ENCODE measurements at regions not wholly inside any gene's neighbourhood (a gene's known extent, or its start where the extent isn't known, plus 50 kb on each side); places are given as distances from the start of the nearest gene placed in this dataset.
"Not testable (repeated sequence)": the region's sequence is repeated elsewhere in the genome, so short reads cannot be mapped to it uniquely, and the experiment has no call there.

DNA sequence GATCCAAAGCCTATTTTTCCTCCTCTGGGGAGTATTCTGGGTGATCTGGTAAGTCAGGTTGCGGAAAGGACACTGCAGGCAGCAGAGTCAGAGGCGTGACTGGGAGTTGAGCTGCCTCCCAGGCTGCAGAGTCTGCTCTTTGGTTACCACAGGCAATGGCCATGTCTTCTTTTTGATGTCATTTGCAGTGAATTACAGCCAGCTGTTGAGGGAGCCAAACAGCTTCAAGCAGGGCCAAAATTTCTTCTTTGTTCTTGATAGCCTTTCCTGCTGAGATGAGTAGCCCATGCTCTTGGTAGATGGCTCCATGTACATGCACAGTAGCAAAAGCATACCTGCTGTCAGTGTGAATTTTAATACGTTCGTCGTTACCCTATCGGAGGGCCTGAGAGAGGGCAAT lies 116.6 kb upstream of the PZP start:
- H3K9me3 ChIP-seq (ENCODE audit: control insufficient read depth, insufficient read depth, low read length): no peaks in the 10 kb centered on the region
- DNase-seq (ENCODE audit: low read depth, low spot score): no peak
- H3K27ac ChIP-seq (ENCODE audit: low read depth, low read length): no peak overlapping the region
- CTCF ChIA-PET: no interaction called here
- no peak overlapping the region for H3K4me3 ChIP-seq (ENCODE audit: low read depth, low read length)
- POLR2A ChIA-PET: no interaction called here
- TF ChIP-seq, protein P1, sequence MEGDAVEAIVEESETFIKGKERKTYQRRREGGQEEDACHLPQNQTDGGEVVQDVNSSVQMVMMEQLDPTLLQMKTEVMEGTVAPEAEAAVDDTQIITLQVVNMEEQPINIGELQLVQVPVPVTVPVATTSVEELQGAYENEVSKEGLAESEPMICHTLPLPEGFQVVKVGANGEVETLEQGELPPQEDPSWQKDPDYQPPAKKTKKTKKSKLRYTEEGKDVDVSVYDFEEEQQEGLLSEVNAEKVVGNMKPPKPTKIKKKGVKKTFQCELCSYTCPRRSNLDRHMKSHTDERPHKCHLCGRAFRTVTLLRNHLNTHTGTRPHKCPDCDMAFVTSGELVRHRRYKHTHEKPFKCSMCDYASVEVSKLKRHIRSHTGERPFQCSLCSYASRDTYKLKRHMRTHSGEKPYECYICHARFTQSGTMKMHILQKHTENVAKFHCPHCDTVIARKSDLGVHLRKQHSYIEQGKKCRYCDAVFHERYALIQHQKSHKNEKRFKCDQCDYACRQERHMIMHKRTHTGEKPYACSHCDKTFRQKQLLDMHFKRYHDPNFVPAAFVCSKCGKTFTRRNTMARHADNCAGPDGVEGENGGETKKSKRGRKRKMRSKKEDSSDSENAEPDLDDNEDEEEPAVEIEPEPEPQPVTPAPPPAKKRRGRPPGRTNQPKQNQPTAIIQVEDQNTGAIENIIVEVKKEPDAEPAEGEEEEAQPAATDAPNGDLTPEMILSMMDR (IDR thresholded peaks at IDR 0.05; ENCODE audit: low read depth, low read length): no peak
- peaks cover 4% of the 10 kb centered on the region for H3K27me3 ChIP-seq (ENCODE audit: control insufficient read depth, insufficient read depth, low read length)

DNA sequence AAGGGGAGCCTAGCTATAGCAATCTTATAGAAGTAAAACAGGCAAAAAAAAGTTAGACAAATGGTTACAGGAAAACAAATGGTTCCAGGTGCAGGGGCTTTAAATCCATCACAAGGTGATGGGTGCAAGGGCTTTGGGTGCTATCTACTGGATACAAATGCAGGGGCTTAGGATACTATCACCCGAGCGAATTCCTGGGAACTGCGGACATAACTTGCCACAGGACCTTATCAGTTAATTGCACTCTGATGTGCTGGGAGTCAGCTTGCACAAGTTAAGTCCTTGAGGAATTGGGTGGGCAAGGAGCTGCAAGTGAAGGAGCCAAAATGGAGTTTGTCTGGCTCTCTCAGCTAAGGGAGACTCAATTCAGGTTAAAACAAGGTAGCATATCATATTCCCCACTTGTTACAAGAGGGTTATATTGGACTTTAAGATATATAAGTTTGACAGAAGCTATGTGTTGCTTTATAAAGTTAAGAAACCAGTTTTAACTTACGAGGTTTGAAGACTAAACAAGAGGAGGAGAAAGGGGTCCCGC lies 115.0 kb upstream of the PZP start:
- H3K27ac ChIP-seq (ENCODE audit: low read depth, low read length): no peak overlapping the region
- TF ChIP-seq, protein P1 (IDR thresholded peaks at IDR 0.05; ENCODE audit: low read depth, low read length): no peak
- peaks cover 4% of the 10 kb centered on the region for H3K27me3 ChIP-seq (ENCODE audit: control insufficient read depth, insufficient read depth, low read length)
- no peak overlapping the region for H3K4me3 ChIP-seq (ENCODE audit: low read depth, low read length)
- POLR2A ChIA-PET: no interaction called here
- CTCF ChIA-PET: no interaction called here
- H3K9me3 ChIP-seq (ENCODE audit: control insufficient read depth, insufficient read depth, low read length): no peaks in the 10 kb centered on the region
- no peak for DNase-seq (ENCODE audit: low read depth, low spot score)

GRCh38 chr12:9319842-9320173 lies 111.6 kb upstream of the PZP start:
- CTCF ChIA-PET: no interaction called here
- no peak for DNase-seq (ENCODE audit: low read depth, low spot score)
- TF ChIP-seq, protein P1 (IDR thresholded peaks at IDR 0.05; ENCODE audit: low read depth, low read length): no peak
- no peaks in the 10 kb centered on the region for H3K9me3 ChIP-seq (ENCODE audit: control insufficient read depth, insufficient read depth, low read length)
- POLR2A ChIA-PET: no interaction called here
- H3K27ac ChIP-seq (ENCODE audit: low read depth, low read length): no peak overlapping the region
- no peak overlapping the region for H3K4me3 ChIP-seq (ENCODE audit: low read depth, low read length)
- H3K27me3 ChIP-seq (ENCODE audit: control insufficient read depth, insufficient read depth, low read length): peaks cover 3% of the 10 kb centered on the region

DNA sequence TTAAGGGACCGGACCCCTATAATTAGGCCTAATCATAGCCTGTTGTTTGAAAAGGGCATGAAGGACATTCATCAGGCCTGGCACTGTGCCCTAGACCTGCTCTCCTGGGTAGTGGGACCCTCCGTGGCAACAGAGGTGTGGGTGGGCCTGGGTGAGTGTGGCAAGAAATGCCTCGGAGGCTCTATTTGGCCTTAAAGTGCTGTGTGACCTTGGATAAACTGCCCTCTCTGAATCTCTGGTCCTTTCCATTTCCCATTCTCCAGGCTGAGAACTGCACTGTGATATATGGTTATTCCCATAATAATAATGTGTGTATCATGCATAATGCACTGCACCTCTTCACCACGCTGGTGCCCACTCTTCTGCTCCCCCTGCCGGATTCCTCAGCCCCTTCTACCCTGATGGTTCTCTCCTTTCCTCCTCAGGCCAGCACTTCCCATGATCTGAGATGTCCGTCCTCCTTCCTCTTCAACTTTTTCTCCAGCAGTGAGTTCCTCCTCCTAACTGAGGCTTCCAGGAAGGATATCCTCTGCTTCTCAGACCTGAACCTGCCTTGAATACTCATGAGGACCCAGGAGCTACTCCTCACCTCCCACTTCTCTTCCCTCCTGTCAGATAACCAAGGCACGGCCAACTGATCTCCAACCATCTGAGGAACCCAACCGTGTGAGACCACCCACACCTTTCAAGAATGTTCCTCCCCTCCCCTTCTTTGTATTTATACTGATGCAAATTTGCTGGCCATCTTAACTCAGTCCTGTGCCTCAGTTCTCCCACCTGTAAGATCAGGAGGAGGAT lies 111.0 kb upstream of the PZP start:
- CTCF ChIA-PET: no interaction called here

GRCh38 chr12:9313479-9313878 lies 105.3 kb upstream of the PZP start:
- POLR2A ChIA-PET, CTCF ChIA-PET: not testable (repeated sequence)

More for the DNA sequence above, 111.0 kb upstream of the PZP start:
- no peak overlapping the region for H3K4me3 ChIP-seq (ENCODE audit: low read depth, low read length)
- H3K9me3 ChIP-seq (ENCODE audit: control insufficient read depth, insufficient read depth, low read length): no peaks in the 10 kb centered on the region
- TF ChIP-seq, protein P1 (IDR thresholded peaks at IDR 0.05; ENCODE audit: low read depth, low read length): no peak
- POLR2A ChIA-PET: no interaction called here
- no peak overlapping the region for H3K27ac ChIP-seq (ENCODE audit: low read depth, low read length)
- no peak for DNase-seq (ENCODE audit: low read depth, low spot score)
- no peaks in the 10 kb centered on the region for H3K27me3 ChIP-seq (ENCODE audit: control insufficient read depth, insufficient read depth, low read length)

GRCh38 chr12:9312406-9313392 lies 104.5 kb upstream of the PZP start:
- CTCF ChIA-PET; H3K27me3 ChIP-seq (ENCODE audit: control insufficient read depth, insufficient read depth, low read length): not testable (repeated sequence)

More at GRCh38 chr12:9313479-9313878, 105.3 kb upstream of the PZP start:
- not testable (repeated sequence) for DNase-seq (ENCODE audit: low read depth, low spot score); H3K4me3 ChIP-seq (ENCODE audit: low read depth, low read length); H3K9me3 ChIP-seq (ENCODE audit: control insufficient read depth, insufficient read depth, low read length); H3K27me3 ChIP-seq (ENCODE audit: control insufficient read depth, insufficient read depth, low read length); H3K27ac ChIP-seq (ENCODE audit: low read depth, low read length)

DNA sequence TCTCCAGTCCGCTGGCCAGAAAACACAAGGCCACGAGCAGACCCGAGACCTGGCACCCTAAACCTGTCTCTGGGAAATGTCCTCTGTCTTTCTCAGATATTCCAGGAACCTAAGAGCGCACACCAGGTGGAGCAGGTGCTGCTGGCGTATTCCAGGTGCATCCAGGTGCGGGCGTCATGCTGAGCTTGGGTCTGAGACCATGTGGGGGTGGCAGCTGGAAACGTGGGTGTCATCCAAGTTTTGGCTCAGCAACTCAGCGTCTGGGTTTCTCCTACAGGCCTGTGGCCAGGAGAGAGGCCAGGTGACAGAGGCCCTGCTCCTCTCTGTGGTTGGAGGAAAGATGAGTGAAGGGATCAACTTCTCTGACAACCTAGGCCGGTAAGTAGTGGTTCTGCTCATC lies 103.3 kb upstream of the PZP start:
- H3K27me3 ChIP-seq (ENCODE audit: control insufficient read depth, insufficient read depth, low read length); H3K9me3 ChIP-seq (ENCODE audit: control insufficient read depth, insufficient read depth, low read length); H3K4me3 ChIP-seq (ENCODE audit: low read depth, low read length); CTCF ChIA-PET; DNase-seq (ENCODE audit: low read depth, low spot score); POLR2A ChIA-PET; H3K27ac ChIP-seq (ENCODE audit: low read depth, low read length): not testable (repeated sequence)

More at GRCh38 chr12:9312406-9313392, 104.5 kb upstream of the PZP start:
- H3K4me3 ChIP-seq (ENCODE audit: low read depth, low read length); H3K9me3 ChIP-seq (ENCODE audit: control insufficient read depth, insufficient read depth, low read length); DNase-seq (ENCODE audit: low read depth, low spot score); POLR2A ChIA-PET; H3K27ac ChIP-seq (ENCODE audit: low read depth, low read length): not testable (repeated sequence)

DNA sequence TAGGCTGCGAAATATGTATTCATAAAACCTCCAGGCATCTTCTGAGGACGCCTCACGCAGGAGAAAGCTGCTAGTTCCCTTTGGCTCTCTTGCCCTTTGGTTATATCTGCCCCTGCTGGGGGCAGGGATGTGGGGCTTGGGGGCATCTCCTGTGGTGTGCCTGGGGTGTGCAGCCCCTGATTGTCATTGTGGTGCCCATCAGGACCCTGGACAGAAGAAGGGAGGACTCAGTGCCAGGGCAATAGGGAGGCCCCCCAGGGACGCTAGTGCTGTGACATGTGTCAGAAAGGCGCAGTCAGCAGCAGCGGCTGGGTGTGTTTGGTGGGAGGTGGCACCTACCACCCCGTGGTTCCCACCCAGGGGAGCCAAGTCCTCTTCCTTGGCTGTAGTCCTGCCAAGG lies 102.5 kb upstream of the PZP start:
- H3K9me3 ChIP-seq (ENCODE audit: control insufficient read depth, insufficient read depth, low read length); DNase-seq (ENCODE audit: low read depth, low spot score); H3K27ac ChIP-seq (ENCODE audit: low read depth, low read length); H3K27me3 ChIP-seq (ENCODE audit: control insufficient read depth, insufficient read depth, low read length); POLR2A ChIA-PET; H3K4me3 ChIP-seq (ENCODE audit: low read depth, low read length); CTCF ChIA-PET: not testable (repeated sequence)
